HEK293T (cell line): ENCODE measurements at regions not wholly inside any gene's neighbourhood (a gene's known extent, or its start where the extent isn't known, plus 50 kb on each side); places are given as distances from the start of the nearest gene placed in this dataset.

ENCODE experiments used
- ELF4 ChIP-seq: fragments of 450-650 bp; IDR thresholded peaks from 2 replicates; pipeline ENCODE4 v1.6.1; 2017; ENCODE audit warnings: antibody characterized with exemption
- FOXA1 ChIP-seq: fragments of 450-650 bp; IDR thresholded peaks from 2 replicates; pipeline ENCODE4 v1.6.1; 2016; ENCODE audit warnings: mild to moderate bottlenecking

DNA sequence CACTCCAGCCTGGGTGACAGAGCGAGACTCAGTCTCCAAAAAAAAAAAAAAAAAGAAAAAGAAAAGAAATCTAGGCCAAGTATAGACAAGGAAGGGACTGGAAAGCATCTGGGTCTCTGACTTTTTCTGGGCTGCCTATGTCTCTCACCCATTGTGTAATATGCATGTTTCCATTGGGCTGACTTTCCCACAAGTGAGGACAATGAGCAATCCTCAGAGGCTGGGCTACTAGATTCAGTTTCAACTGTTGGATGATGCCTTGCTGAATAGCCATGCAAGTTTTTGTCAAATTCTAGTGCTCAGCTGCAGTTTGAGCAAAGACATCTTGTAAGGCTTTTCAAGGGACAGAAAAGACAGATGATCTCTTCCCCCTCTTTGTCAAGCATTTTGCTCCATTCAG is 82.1 kb downstream of the PHAX start:
- TF ChIP-seq FOXA1 (no peak), ELF4 (no peak)
